ENCODE measurements at regions not wholly inside any gene's neighbourhood (a gene's known extent, or its start where the extent isn't known, plus 50 kb on each side); places are given as distances from the start of the nearest gene placed in this dataset.

- H3K4me3 ChIP-seq (ENCODE audit: low read depth, low read length), result no peak overlapping the region
- TF ChIP-seq CTCF (IDR thresholded peaks at IDR 0.05; ENCODE audit: borderline replicate concordance, insufficient read depth, low read depth, low read length), result no peak
Observed at GRCh38 chr2:51650769-51651168, 618.8 kb upstream of the NRXN1 start.

- no peak for TF ChIP-seq CTCF (IDR thresholded peaks at IDR 0.05; ENCODE audit: borderline replicate concordance, insufficient read depth, low read depth, low read length)
- no peak overlapping the region for H3K4me3 ChIP-seq (ENCODE audit: low read depth, low read length)
Observed at GRCh38 chr2:51649366-51649765, 617.4 kb upstream of the NRXN1 start.

GRCh38 chr2:51638811-51639210 lies 606.9 kb upstream of the NRXN1 start:
- no peak for TF ChIP-seq CTCF (IDR thresholded peaks at IDR 0.05; ENCODE audit: borderline replicate concordance, insufficient read depth, low read depth, low read length)
- H3K4me3 ChIP-seq (ENCODE audit: low read depth, low read length), result no peak overlapping the region

- no peak for TF ChIP-seq CTCF (IDR thresholded peaks at IDR 0.05; ENCODE audit: borderline replicate concordance, insufficient read depth, low read depth, low read length)
Observed at GRCh38 chr2:51633073-51633472, 601.1 kb upstream of the NRXN1 start.

GRCh38 chr2:51629406-51629805 lies 597.5 kb upstream of the NRXN1 start:
- TF ChIP-seq CTCF (IDR thresholded peaks at IDR 0.05; ENCODE audit: borderline replicate concordance, insufficient read depth, low read depth, low read length), result no peak
- H3K4me3 ChIP-seq (ENCODE audit: low read depth, low read length), result no peak overlapping the region

More at GRCh38 chr2:51633073-51633472, 601.1 kb upstream of the NRXN1 start:
- no peak overlapping the region for H3K4me3 ChIP-seq (ENCODE audit: low read depth, low read length)

- TF ChIP-seq CTCF (IDR thresholded peaks at IDR 0.05; ENCODE audit: borderline replicate concordance, insufficient read depth, low read depth, low read length), result no peak
- no peak overlapping the region for H3K4me3 ChIP-seq (ENCODE audit: low read depth, low read length)
Observed at GRCh38 chr2:51628917-51629316, 597.0 kb upstream of the NRXN1 start.

GRCh38 chr2:51624995-51625394 lies 593.1 kb upstream of the NRXN1 start:
- H3K4me3 ChIP-seq (ENCODE audit: low read depth, low read length), result no peak overlapping the region
- TF ChIP-seq CTCF (IDR thresholded peaks at IDR 0.05; ENCODE audit: borderline replicate concordance, insufficient read depth, low read depth, low read length), result no peak
